ENCODE measurements at regions not wholly inside any gene's neighbourhood (a gene's known extent, or its start where the extent isn't known, plus 50 kb on each side); places are given as distances from the start of the nearest gene placed in this dataset.

- no peak for DNase-seq (ENCODE audit: insufficient read length, low spot score)
- FAIRE-seq: no peak
- TF ChIP-seq, protein P1, sequence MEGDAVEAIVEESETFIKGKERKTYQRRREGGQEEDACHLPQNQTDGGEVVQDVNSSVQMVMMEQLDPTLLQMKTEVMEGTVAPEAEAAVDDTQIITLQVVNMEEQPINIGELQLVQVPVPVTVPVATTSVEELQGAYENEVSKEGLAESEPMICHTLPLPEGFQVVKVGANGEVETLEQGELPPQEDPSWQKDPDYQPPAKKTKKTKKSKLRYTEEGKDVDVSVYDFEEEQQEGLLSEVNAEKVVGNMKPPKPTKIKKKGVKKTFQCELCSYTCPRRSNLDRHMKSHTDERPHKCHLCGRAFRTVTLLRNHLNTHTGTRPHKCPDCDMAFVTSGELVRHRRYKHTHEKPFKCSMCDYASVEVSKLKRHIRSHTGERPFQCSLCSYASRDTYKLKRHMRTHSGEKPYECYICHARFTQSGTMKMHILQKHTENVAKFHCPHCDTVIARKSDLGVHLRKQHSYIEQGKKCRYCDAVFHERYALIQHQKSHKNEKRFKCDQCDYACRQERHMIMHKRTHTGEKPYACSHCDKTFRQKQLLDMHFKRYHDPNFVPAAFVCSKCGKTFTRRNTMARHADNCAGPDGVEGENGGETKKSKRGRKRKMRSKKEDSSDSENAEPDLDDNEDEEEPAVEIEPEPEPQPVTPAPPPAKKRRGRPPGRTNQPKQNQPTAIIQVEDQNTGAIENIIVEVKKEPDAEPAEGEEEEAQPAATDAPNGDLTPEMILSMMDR (IDR thresholded peaks at IDR 0.05; ENCODE audit: insufficient read depth, missing control alignments): no peak
Measured at GRCh38 chr13:90237852-90238251, 1109.6 kb upstream of the MIR17HG start.

DNA sequence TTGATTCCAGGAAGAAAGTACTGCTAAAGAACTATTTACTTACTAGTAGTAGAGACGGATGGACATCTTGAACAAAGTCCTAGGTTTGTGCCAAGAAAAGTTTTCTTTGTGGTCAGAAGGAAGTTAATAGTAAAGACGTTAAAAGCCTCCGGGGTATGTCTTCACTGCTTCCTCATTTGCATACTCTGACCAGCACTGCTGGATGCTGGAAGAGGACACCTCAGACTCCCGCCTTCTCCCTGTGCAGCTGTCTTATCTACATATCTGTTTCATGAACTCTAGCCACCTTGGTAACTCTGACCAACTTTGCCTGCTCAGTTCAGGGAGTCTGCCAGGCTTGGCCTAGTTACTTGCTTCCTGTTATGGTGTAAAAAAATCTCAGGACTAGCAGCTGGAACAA, 1109.1 kb upstream of the MIR17HG start:
- FAIRE-seq (no peak), DNase-seq (ENCODE audit: insufficient read length, low spot score) (no peak)
- TF ChIP-seq, protein P1 (IDR thresholded peaks at IDR 0.05; ENCODE audit: insufficient read depth, missing control alignments): no peak

- DNase-seq (ENCODE audit: insufficient read length, low spot score) (no peak), FAIRE-seq (no peak)
- TF ChIP-seq, protein P1 (IDR thresholded peaks at IDR 0.05; ENCODE audit: insufficient read depth, missing control alignments): no peak
Measured at GRCh38 chr13:90239130-90239529, 1108.4 kb upstream of the MIR17HG start.

DNA sequence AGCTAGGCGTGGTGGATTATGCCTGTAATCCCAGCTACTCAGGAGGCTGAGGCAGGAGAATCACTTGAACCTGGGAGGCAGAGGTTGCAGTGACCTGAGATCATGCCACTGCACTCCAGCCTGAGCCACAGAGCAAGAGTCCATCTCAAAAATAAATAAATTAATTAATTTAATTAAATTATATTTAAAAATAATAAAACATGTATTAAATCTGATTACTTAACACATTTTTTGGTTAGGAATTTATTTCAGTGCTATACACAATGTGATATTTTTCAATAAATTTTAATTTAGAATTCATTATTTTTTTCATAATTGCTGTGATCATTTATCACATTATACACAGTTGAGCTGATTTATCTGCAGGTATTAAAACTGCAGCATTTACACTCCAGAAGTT, 1101.5 kb upstream of the MIR17HG start:
- FAIRE-seq: no peak

GRCh38 chr13:90246687-90247345, 1100.7 kb upstream of the MIR17HG start:
- FAIRE-seq: no peak
- no peak for DNase-seq (ENCODE audit: insufficient read length, low spot score)
- TF ChIP-seq, protein P1 (IDR thresholded peaks at IDR 0.05; ENCODE audit: insufficient read depth, missing control alignments): no peak

More for the DNA sequence above, 1101.5 kb upstream of the MIR17HG start:
- no peak for DNase-seq (ENCODE audit: insufficient read length, low spot score)
- TF ChIP-seq, protein P1 (IDR thresholded peaks at IDR 0.05; ENCODE audit: insufficient read depth, missing control alignments): no peak

DNA sequence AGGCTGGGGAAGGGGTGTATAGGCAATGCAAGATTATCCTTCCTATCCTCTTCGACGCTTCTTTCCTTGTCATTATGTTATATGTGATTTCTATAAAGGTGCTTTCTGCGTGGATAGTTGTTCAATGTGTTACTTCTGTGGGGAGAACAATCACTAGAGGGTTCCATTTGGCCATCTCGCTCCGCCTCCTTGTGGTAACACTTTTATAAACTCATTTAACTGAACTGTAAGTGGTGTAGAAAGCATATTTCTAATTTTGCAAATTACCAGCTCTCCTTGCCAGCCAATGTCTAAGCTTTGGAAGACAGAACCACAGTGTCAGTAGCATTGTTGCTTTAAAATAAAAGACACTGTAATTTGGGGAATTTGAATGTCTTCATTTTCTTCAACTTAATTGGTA, 1093.7 kb upstream of the MIR17HG start:
- FAIRE-seq: no peak
- TF ChIP-seq, protein P1 (IDR thresholded peaks at IDR 0.05; ENCODE audit: insufficient read depth, missing control alignments): no peak
- DNase-seq (ENCODE audit: insufficient read length, low spot score): no peak

- DNase-seq (ENCODE audit: insufficient read length, low spot score): no peak
- TF ChIP-seq, protein P1 (IDR thresholded peaks at IDR 0.05; ENCODE audit: insufficient read depth, missing control alignments): no peak
- FAIRE-seq: no peak
Measured at GRCh38 chr13:90254437-90254836, 1093.0 kb upstream of the MIR17HG start.
